ENCODE measurements at regions not wholly inside any gene's neighbourhood (a gene's known extent, or its start where the extent isn't known, plus 50 kb on each side); places are given as distances from the start of the nearest gene placed in this dataset.

DNA sequence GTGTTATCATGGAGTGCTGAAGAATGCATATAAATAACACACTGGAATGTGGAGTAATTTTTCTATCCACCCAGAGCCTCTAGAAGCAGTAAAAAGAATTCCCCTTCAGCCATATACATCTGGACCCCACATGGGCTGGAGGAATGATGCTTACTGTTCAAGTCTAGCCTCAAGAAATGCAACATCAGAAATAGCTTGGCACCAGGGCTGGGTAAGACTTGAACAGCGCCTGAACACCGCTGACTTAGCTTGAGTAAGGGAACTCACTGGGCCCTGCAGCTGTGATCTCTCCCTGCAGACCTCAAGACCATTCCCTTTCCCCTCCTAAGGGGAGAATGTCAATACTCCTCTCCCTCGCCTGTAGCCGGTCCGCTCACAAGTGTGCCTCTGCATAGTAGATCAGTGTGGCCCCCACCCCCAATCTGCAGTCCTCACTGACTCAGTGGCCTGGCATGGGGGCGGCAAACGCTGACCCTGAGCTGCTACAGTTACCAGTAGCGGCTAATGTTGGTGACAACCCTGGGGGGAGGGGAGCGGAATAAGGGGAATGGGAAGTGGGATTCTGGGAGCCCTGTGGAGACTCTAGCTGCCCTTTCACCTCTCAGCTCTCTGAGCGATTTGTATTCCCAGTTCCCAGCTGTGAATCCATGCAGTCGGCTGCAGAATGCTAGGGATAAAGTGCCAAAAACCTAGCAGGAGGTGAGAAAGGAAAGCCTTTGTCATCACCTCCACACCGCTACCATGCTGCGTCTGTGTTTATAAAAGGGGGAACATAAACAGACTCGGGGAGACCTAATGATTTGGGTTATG, 483.9 kb downstream of the DISC1 start:
- TF ChIP-seq YY1 (IDR thresholded peaks at IDR 0.05; ENCODE audit: low read depth) (no peak), JUND (IDR thresholded peaks at IDR 0.05) (no peak), RAD21 (IDR thresholded peaks at IDR 0.05; ENCODE audit: low read length) (no peak), FOXM1 (IDR thresholded peaks at IDR 0.05; ENCODE audit: low read depth) (no peak), NRF1 (IDR thresholded peaks at IDR 0.05; ENCODE audit: low read depth, low read length) (no peak), EP300 (IDR thresholded peaks at IDR 0.05; ENCODE audit: borderline replicate concordance in 1 of 2, low read depth in 1 of 2, low read length in 1 of 2) (no peak), RFX5 (IDR thresholded peaks at IDR 0.05; ENCODE audit: low read length) (no peak)
- TF ChIP-seq, protein P1, sequence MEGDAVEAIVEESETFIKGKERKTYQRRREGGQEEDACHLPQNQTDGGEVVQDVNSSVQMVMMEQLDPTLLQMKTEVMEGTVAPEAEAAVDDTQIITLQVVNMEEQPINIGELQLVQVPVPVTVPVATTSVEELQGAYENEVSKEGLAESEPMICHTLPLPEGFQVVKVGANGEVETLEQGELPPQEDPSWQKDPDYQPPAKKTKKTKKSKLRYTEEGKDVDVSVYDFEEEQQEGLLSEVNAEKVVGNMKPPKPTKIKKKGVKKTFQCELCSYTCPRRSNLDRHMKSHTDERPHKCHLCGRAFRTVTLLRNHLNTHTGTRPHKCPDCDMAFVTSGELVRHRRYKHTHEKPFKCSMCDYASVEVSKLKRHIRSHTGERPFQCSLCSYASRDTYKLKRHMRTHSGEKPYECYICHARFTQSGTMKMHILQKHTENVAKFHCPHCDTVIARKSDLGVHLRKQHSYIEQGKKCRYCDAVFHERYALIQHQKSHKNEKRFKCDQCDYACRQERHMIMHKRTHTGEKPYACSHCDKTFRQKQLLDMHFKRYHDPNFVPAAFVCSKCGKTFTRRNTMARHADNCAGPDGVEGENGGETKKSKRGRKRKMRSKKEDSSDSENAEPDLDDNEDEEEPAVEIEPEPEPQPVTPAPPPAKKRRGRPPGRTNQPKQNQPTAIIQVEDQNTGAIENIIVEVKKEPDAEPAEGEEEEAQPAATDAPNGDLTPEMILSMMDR (IDR thresholded peaks at IDR 0.05), result no peak

All from SK-N-SH (cell line).